ENCODE measurements at regions not wholly inside any gene's neighbourhood (a gene's known extent, or its start where the extent isn't known, plus 50 kb on each side); places are given as distances from the start of the nearest gene placed in this dataset.

DNA sequence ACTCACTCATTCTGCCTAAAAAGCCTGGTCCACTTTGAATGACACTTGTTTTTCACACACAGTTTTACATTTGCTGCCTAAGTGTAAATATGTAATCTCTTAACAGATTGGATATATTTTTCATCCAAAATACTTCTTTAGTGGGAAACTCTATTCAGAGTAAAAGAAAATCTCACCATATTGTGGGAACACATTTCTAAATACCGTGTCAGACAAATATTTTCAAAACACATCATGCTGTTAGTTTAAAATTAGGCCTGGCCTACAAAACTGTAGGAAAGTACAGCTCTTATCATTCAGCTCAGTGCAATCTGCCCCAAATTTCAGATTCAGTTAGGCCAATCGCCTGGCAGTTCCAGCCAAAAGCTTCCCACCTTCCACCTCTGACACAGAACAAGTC lies 849.8 kb downstream of the NXPH1 start:
- TF ChIP-seq, protein P1, sequence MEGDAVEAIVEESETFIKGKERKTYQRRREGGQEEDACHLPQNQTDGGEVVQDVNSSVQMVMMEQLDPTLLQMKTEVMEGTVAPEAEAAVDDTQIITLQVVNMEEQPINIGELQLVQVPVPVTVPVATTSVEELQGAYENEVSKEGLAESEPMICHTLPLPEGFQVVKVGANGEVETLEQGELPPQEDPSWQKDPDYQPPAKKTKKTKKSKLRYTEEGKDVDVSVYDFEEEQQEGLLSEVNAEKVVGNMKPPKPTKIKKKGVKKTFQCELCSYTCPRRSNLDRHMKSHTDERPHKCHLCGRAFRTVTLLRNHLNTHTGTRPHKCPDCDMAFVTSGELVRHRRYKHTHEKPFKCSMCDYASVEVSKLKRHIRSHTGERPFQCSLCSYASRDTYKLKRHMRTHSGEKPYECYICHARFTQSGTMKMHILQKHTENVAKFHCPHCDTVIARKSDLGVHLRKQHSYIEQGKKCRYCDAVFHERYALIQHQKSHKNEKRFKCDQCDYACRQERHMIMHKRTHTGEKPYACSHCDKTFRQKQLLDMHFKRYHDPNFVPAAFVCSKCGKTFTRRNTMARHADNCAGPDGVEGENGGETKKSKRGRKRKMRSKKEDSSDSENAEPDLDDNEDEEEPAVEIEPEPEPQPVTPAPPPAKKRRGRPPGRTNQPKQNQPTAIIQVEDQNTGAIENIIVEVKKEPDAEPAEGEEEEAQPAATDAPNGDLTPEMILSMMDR (IDR thresholded peaks at IDR 0.05; ENCODE audit: low read depth, low read length), result no peak
- TF ChIP-seq EZH2phosphoT487 (IDR thresholded peaks at IDR 0.05; ENCODE audit: low read depth), result no peak

Data from OCI-LY3 (cell line).